A673 (cell line): ENCODE measurements at regions not wholly inside any gene's neighbourhood (a gene's known extent, or its start where the extent isn't known, plus 50 kb on each side); places are given as distances from the start of the nearest gene placed in this dataset.

ENCODE experiments used
- EZH2 ChIP-seq: fragments of 200-600 bp; sonication (generic); IDR thresholded peaks from 2 replicates; pipeline ENCODE4 v1.6.1; 2017; ENCODE audit warnings: borderline replicate concordance, low read depth, mild to moderate bottlenecking, mixed read lengths, antibody characterized with exemption, low read length; ENCODE audit not compliant: poor library complexity, severe bottlenecking
- TF ChIP-seq, protein P1 (sequence below): fragments of 300-800, 200-600 bp; sonication (generic); conservative IDR thresholded peaks from 2 replicates; pipeline ENCODE4 v1.5.1; 2017; ENCODE audit warnings: low read depth, mild to moderate bottlenecking, antibody characterized with exemption, low read length, moderate library complexity, mixed read lengths

GRCh38 chr12:124464062-124464461, 103.3 kb downstream of the NCOR2 start:
- TF ChIP-seq, protein P1, sequence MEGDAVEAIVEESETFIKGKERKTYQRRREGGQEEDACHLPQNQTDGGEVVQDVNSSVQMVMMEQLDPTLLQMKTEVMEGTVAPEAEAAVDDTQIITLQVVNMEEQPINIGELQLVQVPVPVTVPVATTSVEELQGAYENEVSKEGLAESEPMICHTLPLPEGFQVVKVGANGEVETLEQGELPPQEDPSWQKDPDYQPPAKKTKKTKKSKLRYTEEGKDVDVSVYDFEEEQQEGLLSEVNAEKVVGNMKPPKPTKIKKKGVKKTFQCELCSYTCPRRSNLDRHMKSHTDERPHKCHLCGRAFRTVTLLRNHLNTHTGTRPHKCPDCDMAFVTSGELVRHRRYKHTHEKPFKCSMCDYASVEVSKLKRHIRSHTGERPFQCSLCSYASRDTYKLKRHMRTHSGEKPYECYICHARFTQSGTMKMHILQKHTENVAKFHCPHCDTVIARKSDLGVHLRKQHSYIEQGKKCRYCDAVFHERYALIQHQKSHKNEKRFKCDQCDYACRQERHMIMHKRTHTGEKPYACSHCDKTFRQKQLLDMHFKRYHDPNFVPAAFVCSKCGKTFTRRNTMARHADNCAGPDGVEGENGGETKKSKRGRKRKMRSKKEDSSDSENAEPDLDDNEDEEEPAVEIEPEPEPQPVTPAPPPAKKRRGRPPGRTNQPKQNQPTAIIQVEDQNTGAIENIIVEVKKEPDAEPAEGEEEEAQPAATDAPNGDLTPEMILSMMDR: no peak
- no peak for TF ChIP-seq EZH2
